AG04450 (cell line): ENCODE measurements at regions not wholly inside any gene's neighbourhood (a gene's known extent, or its start where the extent isn't known, plus 50 kb on each side); places are given as distances from the start of the nearest gene placed in this dataset.

ENCODE experiments used
- CTCF ChIA-PET: fragments of 300-600, 350-600 bp; formaldehyde crosslinking; extraction: SDS; loops from one replicate; lab custom pipeline; 2022; ENCODE audit warnings: antibody characterized with exemption, inconsistent platforms; lab: Charles Lee
- POLR2A ChIA-PET: fragments of 350-600 bp; formaldehyde crosslinking; extraction: SDS; loops from one replicate; lab custom pipeline; 2021; ENCODE audit warnings: antibody characterized with exemption, inconsistent platforms; lab: Yijun Ruan, JAX
- DNase-seq: peaks from one replicate; pipeline ENCODE4 v3.0.0-alpha.2; 2011; ENCODE audit warnings: low read depth, low spot score
- H3K27ac ChIP-seq: one replicate; pipeline ENCODE4 v1.5.1; 2012; ENCODE audit warnings: low read depth, low read length, control low read depth
- H3K27me3 ChIP-seq: one replicate; pipeline ENCODE4 v1.6.0; 2012; ENCODE audit warnings: low read length; ENCODE audit not compliant: control insufficient read depth, insufficient read depth
- H3K4me3 ChIP-seq: 2 replicates; pipeline ENCODE4 v1.5.1; 2011; ENCODE audit warnings: mild to moderate bottlenecking, low read depth, low read length, control low read depth
- H3K9me3 ChIP-seq: 2 replicates; pipeline ENCODE4 v1.5.1; 2012; ENCODE audit warnings: low read length; ENCODE audit not compliant: control insufficient read depth, insufficient read depth
- TF ChIP-seq, protein P1 (sequence below): IDR thresholded peaks from 2 replicates; pipeline ENCODE4 v1.5.1; 2011; ENCODE audit warnings: low read depth, low read length, control low read depth, inconsistent platforms

DNA sequence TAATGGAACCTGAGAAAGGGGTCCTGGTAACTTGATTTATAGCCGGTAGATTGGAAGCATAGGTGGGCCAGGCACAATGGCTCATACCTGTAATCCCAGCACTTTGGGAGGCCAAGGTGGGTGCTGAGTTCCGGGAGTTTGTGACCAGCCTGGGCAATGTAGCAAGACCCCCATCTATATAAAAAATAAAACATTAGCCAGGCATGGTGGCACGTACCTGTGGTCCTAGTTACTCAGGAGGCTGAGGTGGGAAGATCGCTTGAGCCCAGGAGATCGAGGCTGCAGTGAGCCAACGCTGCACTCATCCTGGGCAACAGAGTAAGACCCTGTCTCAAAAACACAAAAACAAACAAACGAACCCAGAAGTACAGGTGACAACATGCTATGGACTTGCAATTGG, 76.5 kb downstream of the ZNF281 start:
- TF ChIP-seq, protein P1, sequence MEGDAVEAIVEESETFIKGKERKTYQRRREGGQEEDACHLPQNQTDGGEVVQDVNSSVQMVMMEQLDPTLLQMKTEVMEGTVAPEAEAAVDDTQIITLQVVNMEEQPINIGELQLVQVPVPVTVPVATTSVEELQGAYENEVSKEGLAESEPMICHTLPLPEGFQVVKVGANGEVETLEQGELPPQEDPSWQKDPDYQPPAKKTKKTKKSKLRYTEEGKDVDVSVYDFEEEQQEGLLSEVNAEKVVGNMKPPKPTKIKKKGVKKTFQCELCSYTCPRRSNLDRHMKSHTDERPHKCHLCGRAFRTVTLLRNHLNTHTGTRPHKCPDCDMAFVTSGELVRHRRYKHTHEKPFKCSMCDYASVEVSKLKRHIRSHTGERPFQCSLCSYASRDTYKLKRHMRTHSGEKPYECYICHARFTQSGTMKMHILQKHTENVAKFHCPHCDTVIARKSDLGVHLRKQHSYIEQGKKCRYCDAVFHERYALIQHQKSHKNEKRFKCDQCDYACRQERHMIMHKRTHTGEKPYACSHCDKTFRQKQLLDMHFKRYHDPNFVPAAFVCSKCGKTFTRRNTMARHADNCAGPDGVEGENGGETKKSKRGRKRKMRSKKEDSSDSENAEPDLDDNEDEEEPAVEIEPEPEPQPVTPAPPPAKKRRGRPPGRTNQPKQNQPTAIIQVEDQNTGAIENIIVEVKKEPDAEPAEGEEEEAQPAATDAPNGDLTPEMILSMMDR, result no peak
- POLR2A ChIA-PET, result no interaction called here
- no peak overlapping the region for H3K4me3 ChIP-seq
- no peaks in the 10 kb centered on the region for H3K27me3 ChIP-seq
- CTCF ChIA-PET, result interaction anchor here (1.4 kb wide), 1 partner anchor 10 kb away, joined by 3 read pairs; no protein-coding TSS in a partner anchor
- no peak for DNase-seq
- H3K27ac ChIP-seq, result no peak overlapping the region
- no peaks in the 10 kb centered on the region for H3K9me3 ChIP-seq

DNA sequence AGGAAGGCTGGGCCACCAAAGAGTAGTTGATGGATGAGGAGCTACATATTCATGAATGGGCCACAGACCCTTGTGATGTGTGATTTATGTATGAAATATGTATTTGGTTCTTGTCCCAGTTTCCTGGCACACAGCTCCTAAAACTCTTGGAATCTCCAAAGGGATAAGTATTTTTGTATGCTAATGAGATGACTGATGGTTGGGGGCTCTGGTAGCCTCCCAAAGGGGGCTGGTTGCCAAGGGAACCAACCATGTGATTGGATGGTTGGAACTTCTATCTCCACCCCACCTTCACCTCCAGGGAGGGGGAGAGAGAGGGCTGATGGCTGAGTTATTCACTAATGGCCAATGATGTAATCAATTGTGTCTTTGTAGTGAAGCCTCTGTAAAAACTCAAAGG, 77.1 kb downstream of the ZNF281 start:
- ChIA-PET CTCF (interaction anchor here (1.4 kb wide), 1 partner anchor 11 kb away, joined by 3 read pairs; no protein-coding TSS in a partner anchor), POLR2A (no interaction called here)
- Histone ChIP-seq H3K27me3 (no peaks in the 10 kb centered on the region), H3K27ac (no peak overlapping the region), H3K9me3 (no peaks in the 10 kb centered on the region), H3K4me3 (no peak overlapping the region)
- no peak for DNase-seq
- TF ChIP-seq, protein P1, result no peak

DNA sequence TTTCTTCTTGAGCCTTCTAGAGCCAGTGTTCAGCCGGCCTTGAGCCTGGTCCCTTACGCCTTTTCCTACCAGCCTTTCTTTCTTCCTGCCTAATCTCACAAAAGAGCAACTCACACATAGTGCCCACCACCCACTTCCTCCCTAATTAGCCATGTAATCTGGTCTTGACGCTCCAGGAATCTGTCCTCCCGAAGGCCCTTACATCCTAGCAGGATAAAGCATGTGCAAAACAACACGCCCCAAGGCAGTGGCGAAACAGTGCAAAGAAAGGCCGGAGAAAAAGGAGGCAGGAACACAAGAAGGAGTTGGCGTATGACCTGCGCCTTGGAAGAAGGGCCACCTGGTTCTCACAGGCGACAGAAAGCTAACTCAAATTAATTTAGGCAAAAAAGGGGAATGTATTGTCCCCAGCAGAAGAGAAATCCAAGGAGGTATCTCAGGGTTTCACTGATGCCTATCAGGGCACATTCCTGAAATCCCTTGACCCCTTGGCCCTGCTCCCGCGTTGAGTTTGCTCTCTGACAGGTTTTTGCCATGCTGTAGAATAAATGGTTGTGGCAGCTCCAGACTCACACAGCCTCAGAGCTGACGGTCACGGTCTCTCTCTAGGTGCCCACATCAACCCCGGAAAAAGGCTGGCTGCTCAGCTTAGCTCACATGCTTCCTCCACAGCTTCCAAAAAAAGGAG, 79.0 kb downstream of the ZNF281 start:
- Histone ChIP-seq H3K27me3 (no peaks in the 10 kb centered on the region), H3K9me3 (no peaks in the 10 kb centered on the region), H3K27ac (no peak overlapping the region), H3K4me3 (no peak overlapping the region)
- CTCF ChIA-PET, result interaction anchor here (0.9 kb wide), 1 partner anchor 23 kb away, joined by 3 read pairs; no protein-coding TSS in a partner anchor
- TF ChIP-seq, protein P1, result no peak
- POLR2A ChIA-PET, result no interaction called here
- DNase-seq, result no peak

DNA sequence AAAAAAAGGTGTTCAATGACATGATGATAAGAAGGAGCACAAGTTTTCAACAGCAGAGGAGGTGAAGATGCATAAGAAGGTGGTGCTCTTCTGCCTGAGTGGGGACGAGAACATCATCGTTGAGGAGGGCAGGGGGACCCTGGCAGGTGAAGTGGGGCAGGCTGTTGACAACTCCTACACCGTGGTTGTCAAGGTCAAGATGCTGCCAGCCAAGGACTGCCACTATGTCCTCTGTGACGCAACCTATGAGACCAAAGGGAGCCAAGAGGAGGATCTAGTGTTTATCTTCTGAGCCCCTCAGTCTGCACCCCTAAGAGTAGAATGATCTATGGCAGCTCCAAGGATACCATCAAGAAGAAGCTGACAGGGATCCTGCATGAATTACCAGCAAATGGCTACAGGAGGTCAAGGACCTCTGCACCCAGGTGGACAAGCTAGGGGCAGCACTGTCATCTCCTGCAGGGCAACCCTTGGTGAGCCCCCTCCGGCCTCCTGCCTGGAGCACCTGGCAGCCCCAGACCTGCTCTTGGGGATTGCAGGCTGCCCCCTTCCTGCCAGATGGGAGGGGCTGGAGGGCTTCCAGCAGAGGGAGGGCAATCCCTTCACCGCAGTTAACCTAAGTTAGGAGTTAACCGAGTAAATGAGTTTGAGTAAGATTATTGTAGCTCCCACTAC, 80.5 kb downstream of the ZNF281 start:
- ChIA-PET CTCF (interaction anchor here (0.7 kb wide), 1 partner anchor 36 kb away, joined by 3 read pairs; no protein-coding TSS in a partner anchor), POLR2A (no interaction called here)
- TF ChIP-seq, protein P1, result no peak
- no peak overlapping the region for H3K4me3 ChIP-seq
- no peak overlapping the region for H3K27ac ChIP-seq
- no peaks in the 10 kb centered on the region for H3K27me3 ChIP-seq
- no peaks in the 10 kb centered on the region; the same call in none of the 2 replicates for H3K9me3 ChIP-seq
- DNase-seq, result no peak

DNA sequence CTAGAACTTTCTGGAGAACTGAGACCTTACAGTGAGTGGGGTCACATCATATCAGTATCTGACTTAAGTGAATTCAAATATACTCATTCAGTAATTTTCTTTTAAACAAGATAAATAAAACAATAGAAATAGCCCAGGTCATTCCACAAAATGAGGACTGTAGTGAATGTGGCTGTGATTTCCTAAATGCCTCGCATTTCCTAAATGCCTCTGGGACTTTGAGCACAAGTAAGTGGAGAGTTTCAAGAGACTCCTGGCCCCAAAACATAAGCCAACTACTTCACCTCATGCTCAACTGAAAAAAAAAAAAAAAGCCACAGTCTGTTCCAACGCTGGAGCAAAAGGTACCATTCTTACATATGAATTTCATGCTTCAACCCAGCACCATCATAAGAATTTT, 81.5 kb downstream of the ZNF281 start:
- TF ChIP-seq, protein P1, result no peak
- H3K27ac ChIP-seq, result no peak overlapping the region
- H3K4me3 ChIP-seq, result no peak overlapping the region
- DNase-seq, result no peak
- no peaks in the 10 kb centered on the region for H3K27me3 ChIP-seq
- CTCF ChIA-PET, result interaction anchor here (0.7 to 1.0 kb wide), 2 partner anchors 37 to 160 kb away, joined by 3 read pairs; no protein-coding TSS in a partner anchor
- POLR2A ChIA-PET, result no interaction called here
- peaks cover 3% of the 10 kb centered on the region for H3K9me3 ChIP-seq
